DOHH2 (cell line): ENCODE measurements at regions not wholly inside any gene's neighbourhood (a gene's known extent, or its start where the extent isn't known, plus 50 kb on each side); places are given as distances from the start of the nearest gene placed in this dataset.
"Not testable (repeated sequence)": the region's sequence is repeated elsewhere in the genome, so short reads cannot be mapped to it uniquely, and the experiment has no call there.

Experiments used
- CTCF ChIP-seq: fragments of 200-600 bp; sonication (generic); IDR thresholded peaks from one replicate; pipeline ENCODE4 v1.5.1; 2014; ENCODE audit warnings: antibody characterized with exemption, mild to moderate bottlenecking, low read depth, low read length; ENCODE audit not compliant: poor library complexity, severe bottlenecking
- EZH2phosphoT487 ChIP-seq: fragments of 200-600 bp; sonication (generic); IDR thresholded peaks from 2 replicates; pipeline ENCODE4 v1.6.1; 2017; ENCODE audit warnings: borderline replicate concordance, mild to moderate bottlenecking, antibody characterized with exemption, low read length, moderate library complexity, mixed read lengths

GRCh38 chr1:199032479-199032878 is 393.6 kb downstream of the PTPRC start:
- not testable (repeated sequence) for TF ChIP-seq CTCF, EZH2phosphoT487
